Lower leg skin (tissue), 4 donors: ENCODE measurements at regions not wholly inside any gene's neighbourhood (a gene's known extent, or its start where the extent isn't known, plus 50 kb on each side); places are given as distances from the start of the nearest gene placed in this dataset.

Source experiments
- DNase-seq, 2 donors: peaks; one replicate each; pipeline ENCODE4 v3.0.0-alpha.2; 2019; ENCODE audit warnings: low spot score in 2 of 2
- H3K4me3 ChIP-seq: fragments of 200-600 bp; sonication (generic); 2 replicates; pipeline ENCODE4 v1.5.1; 2017; ENCODE audit warnings: mild to moderate bottlenecking, low read depth; ENCODE audit not compliant: poor library complexity, severe bottlenecking
- CTCF ChIP-seq, 3 donors: fragments of 450-650 bp; IDR thresholded peaks; one replicate each; pipeline ENCODE4 v1.5.1; 2016; ENCODE audit warnings: antibody characterized with exemption in 3 of 3, mild to moderate bottlenecking in 3 of 3, moderate library complexity in 2 of 3
- POLR2A ChIP-seq, 2 donors: fragments of 450-650 bp; IDR thresholded peaks; one replicate each; pipeline ENCODE4 v1.6.1; 2016 to 2017; ENCODE audit warnings: antibody characterized with exemption in 2 of 2, mild to moderate bottlenecking in 1 of 2, moderate library complexity in 1 of 2
- WGBS, 2 donors: methylation state at CpG; one replicate each; pipeline ENCODE4 v1.1.5; 2018; 5-methylcytosine and 5-hydroxymethylcytosine counted together
- intact Hi-C: fragments of 100-400 bp; cut with DNase I; formaldehyde crosslinking; loops from one replicate; pipeline ENCODE4 v1.15.0; 2023; ENCODE audit warnings: low total_unique reads

- no peak overlapping the region for H3K4me3 ChIP-seq
- intact Hi-C loops, result no loop called here
- 94 to 96% methylated on average over 7 of the region's 7 CpGs for WGBS, 2 donors
- TF ChIP-seq POLR2A (IDR thresholded peaks at IDR 0.05), result no peak
- TF ChIP-seq CTCF (IDR thresholded peaks at IDR 0.05), result no peak
- DNase-seq, result peak in 1 of 2 donors; percentile 69
Measured at GRCh38 chr15:26017665-26018064, 154.5 kb upstream of the ATP10A start.

DNA sequence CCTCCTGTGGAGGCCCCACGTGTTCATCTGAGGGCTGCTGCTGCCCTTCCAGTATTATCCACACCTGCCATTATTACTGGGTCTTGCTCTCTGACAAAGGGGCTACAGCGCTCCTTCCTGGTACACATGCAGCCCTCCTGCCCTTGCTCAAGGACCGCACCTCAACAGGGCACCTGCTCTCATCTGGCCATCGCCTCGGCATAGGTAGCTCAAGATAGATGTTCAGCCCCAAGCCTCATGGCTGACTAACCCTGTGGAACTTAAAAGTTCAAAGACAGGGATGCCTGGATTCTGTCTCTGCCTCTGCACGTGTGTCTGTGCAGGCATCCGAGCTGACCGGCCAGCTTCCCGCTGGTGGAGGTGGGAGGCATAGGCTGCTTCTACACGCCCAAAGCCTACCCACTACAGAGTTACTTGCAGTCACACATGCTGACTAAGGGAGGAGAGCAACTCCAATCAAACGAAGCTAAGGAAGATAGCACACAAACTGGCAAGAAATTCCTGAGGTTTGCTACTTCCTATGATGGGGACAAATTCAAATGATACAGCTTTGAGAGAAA is 152.5 kb upstream of the ATP10A start:
- 66 to 72% methylated on average over 11 of the region's 11 CpGs for WGBS, 2 donors
- intact Hi-C loops, result no loop called here
- no peak for DNase-seq
- TF ChIP-seq POLR2A (IDR thresholded peaks at IDR 0.05) (no peak), CTCF (IDR thresholded peaks at IDR 0.05) (no peak)
- H3K4me3 ChIP-seq, result no peak overlapping the region

GRCh38 chr15:26013981-26014380 is 150.9 kb upstream of the ATP10A start:
- no peak for DNase-seq
- no peak for TF ChIP-seq CTCF (IDR thresholded peaks at IDR 0.05)
- TF ChIP-seq POLR2A (IDR thresholded peaks at IDR 0.05), result no peak
- H3K4me3 ChIP-seq, result no peak overlapping the region
- 37 to 47% methylated on average over 5 of the region's 5 CpGs for WGBS, 2 donors
- intact Hi-C loops, result no loop called here

GRCh38 chr15:26011916-26012315 is 148.8 kb upstream of the ATP10A start:
- TF ChIP-seq CTCF (IDR thresholded peaks at IDR 0.05) (no peak), POLR2A (IDR thresholded peaks at IDR 0.05) (no peak)
- 89 to 91% methylated on average over 3 of the region's 3 CpGs for whole genome bisulfite sequencing, 2 donors
- no peak for DNase-seq

DNA sequence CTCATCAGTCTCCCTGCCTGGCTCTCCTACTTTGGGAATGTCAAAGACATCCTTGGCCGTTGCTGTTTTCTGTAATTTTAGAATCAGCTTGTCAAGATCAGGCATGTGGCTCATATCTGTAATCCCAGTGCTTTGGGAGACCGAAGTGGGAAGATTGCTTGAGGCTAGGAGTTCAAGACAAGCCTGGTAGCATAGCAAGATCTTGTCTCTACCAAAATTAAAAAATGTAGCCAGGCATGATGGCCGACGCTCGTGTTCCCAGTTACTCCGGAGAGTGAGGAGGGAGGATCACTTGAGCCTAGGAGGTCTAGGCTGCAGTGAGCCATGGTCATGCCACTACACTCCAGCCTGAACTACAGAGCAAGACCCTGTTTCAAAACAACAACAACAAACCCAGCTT is 144.0 kb upstream of the ATP10A start:
- no peak overlapping the region for H3K4me3 ChIP-seq
- intact Hi-C loops, result no loop called here
- TF ChIP-seq POLR2A (IDR thresholded peaks at IDR 0.05) (no peak), CTCF (IDR thresholded peaks at IDR 0.05) (no peak)
- no peak for DNase-seq
- WGBS, 2 donors, result 49 to 53% methylated on average over 6 of the region's 6 CpGs

More at GRCh38 chr15:26011916-26012315, 148.8 kb upstream of the ATP10A start:
- intact Hi-C loops, result no loop called here
- H3K4me3 ChIP-seq, result no peak overlapping the region

DNA sequence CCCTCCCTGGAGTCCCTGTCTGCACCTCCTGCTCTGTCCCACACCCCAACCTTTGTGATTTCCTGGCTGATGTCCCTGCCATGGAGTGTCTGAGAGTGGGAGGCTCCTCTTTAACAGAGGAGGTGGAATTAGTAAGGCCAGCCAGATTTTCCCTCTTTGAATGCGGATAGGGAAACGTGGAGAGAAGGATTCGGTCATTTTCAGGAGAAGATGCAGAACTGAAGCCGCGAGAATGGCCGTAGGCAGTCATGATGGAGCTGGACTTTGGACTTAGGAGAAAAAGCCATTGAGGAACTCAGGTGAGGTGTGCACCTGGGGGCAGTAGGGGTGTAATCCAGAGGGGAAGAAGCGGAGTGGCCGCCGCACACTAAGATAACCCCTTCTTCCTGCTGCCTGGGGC is 138.1 kb upstream of the ATP10A start:
- no peak for DNase-seq
- no peak overlapping the region for H3K4me3 ChIP-seq
- no peak for TF ChIP-seq POLR2A (IDR thresholded peaks at IDR 0.05)
- TF ChIP-seq CTCF (IDR thresholded peaks at IDR 0.05), result no peak
- intact Hi-C loops, result no loop called here
- WGBS, 2 donors, result 90 to 97% methylated on average over 9 of the region's 9 CpGs
